OCI-LY3 (cell line): ENCODE measurements at regions not wholly inside any gene's neighbourhood (a gene's known extent, or its start where the extent isn't known, plus 50 kb on each side); places are given as distances from the start of the nearest gene placed in this dataset.

Source experiments
- H2AFZ ChIP-seq: fragments of 200-600, 300-600 bp; shearing (Covaris generic); 2 replicates; pipeline ENCODE4 v1.6.0; 2014; ENCODE audit warnings: antibody characterized with exemption, low read depth, low read length
- H3K27ac ChIP-seq: fragments of 200-600, 300-600 bp; sonication (generic); 2 replicates; pipeline ENCODE4 v1.5.1; 2014; ENCODE audit warnings: mild to moderate bottlenecking, low read length, moderate library complexity, mixed read lengths
- H3K27me3 ChIP-seq: fragments of 200-600, 300-600 bp; sonication (generic); 2 replicates; pipeline ENCODE4 v1.6.1; 2014; ENCODE audit warnings: low read depth, low read length, mixed read lengths
- H3K36me3 ChIP-seq: fragments of 200-600, 300-600 bp; sonication (generic); replicated peaks from 2 replicates; pipeline ENCODE3; 2014; ENCODE audit warnings: low read depth, low read length, mixed read lengths
- H3K4me1 ChIP-seq: fragments of 300-600, 200-600 bp; sonication (generic); 2 replicates; pipeline ENCODE4 v1.6.1; 2014; ENCODE audit warnings: low read length, mixed read lengths
- H3K4me2 ChIP-seq: fragments of 200-600, 300-600 bp; sonication (generic); 2 replicates; pipeline ENCODE4 v1.6.1; 2014; ENCODE audit warnings: low read length, mixed read lengths
- H3K4me3 ChIP-seq: fragments of 300-600, 200-600 bp; sonication (generic); 2 replicates; pipeline ENCODE4 v1.5.1; 2014; ENCODE audit warnings: antibody characterized with exemption, mild to moderate bottlenecking, low read length, moderate library complexity
- H3K79me2 ChIP-seq: fragments of 300-600, 200-600 bp; shearing (Covaris generic); 2 replicates; pipeline ENCODE4 v1.6.1; 2014; ENCODE audit warnings: mild to moderate bottlenecking, low read length, mixed read lengths
- H3K9ac ChIP-seq: fragments of 300-600, 200-600 bp; shearing (Covaris generic); 2 replicates; pipeline ENCODE4 v1.6.0; 2014; ENCODE audit warnings: mild to moderate bottlenecking, low read length, moderate library complexity
- H3K9me3 ChIP-seq: fragments of 200-600, 300-600 bp; shearing (Covaris generic); 2 replicates; pipeline ENCODE4 v1.6.1; 2014; ENCODE audit warnings: low read length, mixed read lengths; ENCODE audit not compliant: insufficient read depth
- H4K20me1 ChIP-seq: fragments of 200-600, 300-600 bp; sonication (generic); 2 replicates; pipeline ENCODE4 v1.6.1; 2016; ENCODE audit warnings: low read length, mixed read lengths; ENCODE audit not compliant: insufficient read depth
- EZH2phosphoT487 ChIP-seq: fragments of 200-600 bp; shearing (Covaris generic); IDR thresholded peaks from 2 replicates; pipeline ENCODE4 v1.6.1; 2018; ENCODE audit warnings: antibody characterized with exemption, mixed run types, low read depth
- TF ChIP-seq, protein P1 (sequence below): fragments of 200-600, 300-600 bp; sonication (generic); IDR thresholded peaks from 2 replicates; pipeline ENCODE4 v1.5.1; 2014; ENCODE audit warnings: antibody characterized with exemption, low read length, low read depth

DNA sequence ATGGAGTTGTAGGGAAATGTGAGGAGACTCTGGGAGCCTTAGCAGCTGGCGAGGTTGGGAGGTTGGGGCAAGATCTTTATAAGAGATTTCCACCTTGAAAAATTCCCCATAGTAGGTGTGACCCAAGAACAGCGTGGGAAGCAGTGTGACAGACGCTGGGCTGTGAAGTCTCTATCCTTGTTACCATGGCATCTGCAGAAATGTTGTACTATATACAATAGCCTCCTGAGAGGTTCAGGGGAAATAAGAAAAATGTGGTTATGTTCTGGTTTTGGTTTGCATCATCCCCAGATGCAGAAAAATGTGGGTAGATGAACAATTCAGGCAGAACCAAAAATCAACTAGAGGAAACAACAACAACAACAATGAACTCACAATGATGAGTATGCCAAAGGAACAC, 498.6 kb downstream of the SH2D4B start:
- TF ChIP-seq, protein P1, sequence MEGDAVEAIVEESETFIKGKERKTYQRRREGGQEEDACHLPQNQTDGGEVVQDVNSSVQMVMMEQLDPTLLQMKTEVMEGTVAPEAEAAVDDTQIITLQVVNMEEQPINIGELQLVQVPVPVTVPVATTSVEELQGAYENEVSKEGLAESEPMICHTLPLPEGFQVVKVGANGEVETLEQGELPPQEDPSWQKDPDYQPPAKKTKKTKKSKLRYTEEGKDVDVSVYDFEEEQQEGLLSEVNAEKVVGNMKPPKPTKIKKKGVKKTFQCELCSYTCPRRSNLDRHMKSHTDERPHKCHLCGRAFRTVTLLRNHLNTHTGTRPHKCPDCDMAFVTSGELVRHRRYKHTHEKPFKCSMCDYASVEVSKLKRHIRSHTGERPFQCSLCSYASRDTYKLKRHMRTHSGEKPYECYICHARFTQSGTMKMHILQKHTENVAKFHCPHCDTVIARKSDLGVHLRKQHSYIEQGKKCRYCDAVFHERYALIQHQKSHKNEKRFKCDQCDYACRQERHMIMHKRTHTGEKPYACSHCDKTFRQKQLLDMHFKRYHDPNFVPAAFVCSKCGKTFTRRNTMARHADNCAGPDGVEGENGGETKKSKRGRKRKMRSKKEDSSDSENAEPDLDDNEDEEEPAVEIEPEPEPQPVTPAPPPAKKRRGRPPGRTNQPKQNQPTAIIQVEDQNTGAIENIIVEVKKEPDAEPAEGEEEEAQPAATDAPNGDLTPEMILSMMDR = no peak
- no peak for TF ChIP-seq EZH2phosphoT487
- Histone ChIP-seq H2AFZ (no peak overlapping the region), H4K20me1 (no peaks in the 10 kb centered on the region), H3K4me3 (no peak overlapping the region), H3K79me2 (no peaks in the 10 kb centered on the region), H3K9me3 (no peaks in the 10 kb centered on the region), H3K4me2 (no peak overlapping the region), H3K27me3 (no peaks in the 10 kb centered on the region), H3K4me1 (peaks cover 26% of the 10 kb centered on the region), H3K36me3 (no peaks in the 10 kb centered on the region), H3K9ac (no peak overlapping the region), H3K27ac (no peak overlapping the region)

- no peaks in the 10 kb centered on the region for H3K79me2 ChIP-seq
- no peak overlapping the region for H3K27ac ChIP-seq
- no peaks in the 10 kb centered on the region for H3K27me3 ChIP-seq
- H3K36me3 ChIP-seq = no peaks in the 10 kb centered on the region
- H2AFZ ChIP-seq = no peak overlapping the region
- H3K4me2 ChIP-seq = no peak overlapping the region
- peaks cover 9% of the 10 kb centered on the region for H3K4me1 ChIP-seq
- TF ChIP-seq, protein P1 = no peak
- no peak for TF ChIP-seq EZH2phosphoT487
- H4K20me1 ChIP-seq = no peaks in the 10 kb centered on the region
- no peak overlapping the region for H3K9ac ChIP-seq
- H3K4me3 ChIP-seq = no peak overlapping the region
- no peaks in the 10 kb centered on the region for H3K9me3 ChIP-seq
Measured at GRCh38 chr10:81040031-81040430, 502.3 kb downstream of the SH2D4B start.

- no peak overlapping the region for H2AFZ ChIP-seq
- H3K4me2 ChIP-seq = no peak overlapping the region
- no peak overlapping the region for H3K27ac ChIP-seq
- H3K9me3 ChIP-seq = no peaks in the 10 kb centered on the region
- TF ChIP-seq, protein P1 = no peak
- TF ChIP-seq EZH2phosphoT487 = no peak
- H3K4me3 ChIP-seq = no peak overlapping the region
- H4K20me1 ChIP-seq = no peaks in the 10 kb centered on the region
- no peaks in the 10 kb centered on the region for H3K36me3 ChIP-seq
- no peaks in the 10 kb centered on the region for H3K79me2 ChIP-seq
- H3K9ac ChIP-seq = no peak overlapping the region
- H3K4me1 ChIP-seq = peaks cover 5% of the 10 kb centered on the region
- H3K27me3 ChIP-seq = no peaks in the 10 kb centered on the region
Measured at GRCh38 chr10:81040940-81041339, 503.2 kb downstream of the SH2D4B start.

- Histone ChIP-seq H3K27ac (no peak overlapping the region), H3K4me3 (no peak overlapping the region), H3K9ac (no peak overlapping the region), H3K27me3 (no peaks in the 10 kb centered on the region), H3K4me1 (no peaks in the 10 kb centered on the region), H3K4me2 (no peak overlapping the region), H3K9me3 (no peaks in the 10 kb centered on the region), H3K79me2 (no peaks in the 10 kb centered on the region), H3K36me3 (no peaks in the 10 kb centered on the region), H4K20me1 (no peaks in the 10 kb centered on the region), H2AFZ (no peak overlapping the region)
- TF ChIP-seq, protein P1 = no peak
- no peak for TF ChIP-seq EZH2phosphoT487
Measured at GRCh38 chr10:81042647-81043046, 504.9 kb downstream of the SH2D4B start.
